Type B pancreatic cell (in vitro differentiated cells): ENCODE measurements at regions not wholly inside any gene's neighbourhood (a gene's known extent, or its start where the extent isn't known, plus 50 kb on each side); places are given as distances from the start of the nearest gene placed in this dataset.

ENCODE experiments used
- DNase-seq: peaks from one replicate; pipeline ENCODE4 v3.0.0; 2021; ENCODE audit warnings: mixed read lengths; ENCODE audit not compliant: unreplicated experiment; ENCODE audit errors: extremely low spot score
- H3K27ac Mint-ChIP-seq: 2 replicates; pipeline ENCODE4 v1.8.0; 2021; ENCODE audit warnings: mild to moderate bottlenecking, mixed read lengths
- H3K27me3 Mint-ChIP-seq: 2 replicates; pipeline ENCODE4 v1.8.0; 2021; ENCODE audit warnings: mixed read lengths
- H3K36me3 Mint-ChIP-seq: 2 replicates; pipeline ENCODE4 v1.8.0; 2021; ENCODE audit warnings: mixed read lengths
- H3K4me1 Mint-ChIP-seq: one replicate; pipeline ENCODE4 v1.8.0; 2021; ENCODE audit warnings: mixed read lengths; ENCODE audit not compliant: unreplicated experiment
- H3K4me3 Mint-ChIP-seq: 2 replicates; pipeline ENCODE4 v1.8.0; 2021; ENCODE audit warnings: mild to moderate bottlenecking, mixed read lengths
- H3K9me3 Mint-ChIP-seq: 2 replicates; pipeline ENCODE4 v1.8.0; 2021; ENCODE audit warnings: mixed read lengths
- CTCF ChIP-seq: fragments of 200-600 bp; sonication (generic); conservative IDR thresholded peaks from 2 replicates; pipeline ENCODE4 v1.5.0; 2021; ENCODE audit warnings: antibody characterized with exemption, mild to moderate bottlenecking

DNA sequence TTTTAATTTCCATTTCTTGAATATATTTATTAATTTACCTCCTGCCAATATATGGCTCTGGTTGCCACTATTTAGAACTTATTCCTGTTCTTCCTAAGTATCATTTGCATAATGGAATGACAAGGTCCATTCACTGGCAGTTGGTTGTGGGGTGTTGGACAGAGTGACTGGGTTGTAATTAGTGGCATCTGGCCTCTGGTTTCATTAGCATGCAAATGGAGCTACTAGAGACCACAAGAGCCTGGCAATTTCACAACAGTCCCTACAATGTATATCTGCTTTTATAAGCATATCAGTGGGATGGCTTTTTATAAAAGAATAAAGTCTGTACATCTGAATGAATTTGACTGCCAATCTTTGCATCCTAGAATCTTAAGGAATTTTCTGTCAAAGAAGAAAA lies 1030.9 kb upstream of the CDH8 start:
- Mint-ChIP-seq H3K9me3 (no peaks in the 10 kb centered on the region), H3K4me3 (no peak overlapping the region), H3K27me3 (no peaks in the 10 kb centered on the region), H3K4me1 (no peaks in the 10 kb centered on the region), H3K27ac (no peak overlapping the region), H3K36me3 (no peaks in the 10 kb centered on the region)
- no peak for DNase-seq
- no peak for TF ChIP-seq CTCF

DNA sequence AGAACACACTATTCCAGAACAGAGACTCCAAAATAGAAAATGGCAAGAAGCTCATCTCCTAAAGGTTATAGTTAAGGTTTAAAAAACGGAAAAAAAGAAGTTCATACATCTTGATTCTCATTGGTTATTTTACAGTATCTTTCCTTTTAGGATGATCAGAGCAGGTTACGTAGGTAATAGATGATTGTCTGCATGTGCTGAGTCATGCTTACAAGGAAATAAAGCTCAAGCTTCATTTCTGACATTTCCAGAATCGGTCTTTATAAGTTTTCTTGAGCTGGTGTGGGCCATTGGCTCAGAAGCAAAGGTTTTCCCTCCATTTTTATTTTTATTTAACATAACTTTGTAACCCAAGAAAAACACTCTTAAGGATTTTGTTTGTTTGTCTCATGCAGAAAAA lies 1030.3 kb upstream of the CDH8 start:
- Mint-ChIP-seq H3K27ac (no peak overlapping the region), H3K27me3 (no peaks in the 10 kb centered on the region), H3K9me3 (no peaks in the 10 kb centered on the region), H3K4me1 (no peaks in the 10 kb centered on the region), H3K36me3 (no peaks in the 10 kb centered on the region), H3K4me3 (no peak overlapping the region)
- TF ChIP-seq CTCF = no peak
- no peak for DNase-seq

DNA sequence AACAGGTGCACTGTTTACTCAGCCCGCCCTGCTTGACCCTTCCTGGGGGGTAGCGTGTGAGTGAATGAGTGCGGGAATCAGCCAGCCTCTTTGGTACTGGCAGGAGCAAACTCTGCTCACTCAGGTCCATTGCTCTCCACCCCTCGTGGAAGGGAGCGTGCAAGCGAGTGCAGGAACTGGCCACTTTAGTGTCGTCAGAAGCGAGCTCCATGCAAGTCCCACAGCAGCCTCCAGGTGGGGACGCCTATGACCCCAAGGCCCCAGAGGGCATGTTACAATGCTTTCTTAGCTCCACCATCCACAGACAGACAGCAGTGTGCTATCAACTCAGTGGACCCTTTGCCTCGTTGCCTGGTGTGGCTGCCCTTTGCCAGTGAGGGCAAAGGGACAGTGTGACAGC lies 1025.1 kb upstream of the CDH8 start:
- H3K36me3 Mint-ChIP-seq = no peaks in the 10 kb centered on the region
- H3K27ac Mint-ChIP-seq = no peak overlapping the region
- DNase-seq = no peak
- no peaks in the 10 kb centered on the region for H3K4me1 Mint-ChIP-seq
- no peaks in the 10 kb centered on the region for H3K27me3 Mint-ChIP-seq
- H3K9me3 Mint-ChIP-seq = no peaks in the 10 kb centered on the region
- TF ChIP-seq CTCF = no peak
- no peak overlapping the region for H3K4me3 Mint-ChIP-seq

DNA sequence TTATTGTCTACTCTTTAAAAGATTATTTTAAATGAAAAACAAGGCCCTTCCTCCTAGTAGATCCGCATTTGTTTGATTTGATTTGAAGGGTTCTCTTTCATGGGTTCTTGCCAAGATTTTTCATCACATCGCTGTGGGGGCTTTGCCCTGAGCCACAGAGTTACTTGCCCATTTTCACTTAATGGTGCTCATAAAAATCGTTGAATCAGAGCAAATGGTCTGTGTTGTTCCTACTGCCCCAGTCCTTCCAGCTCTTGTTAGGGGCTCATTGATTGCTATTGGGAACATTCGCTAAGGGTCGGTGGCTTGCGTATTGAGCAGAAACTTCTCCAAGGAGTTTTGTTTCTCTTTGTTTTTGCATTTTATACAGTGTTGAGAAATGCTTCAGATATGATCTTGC lies 1023.4 kb upstream of the CDH8 start:
- H3K4me1 Mint-ChIP-seq = no peaks in the 10 kb centered on the region
- no peaks in the 10 kb centered on the region for H3K36me3 Mint-ChIP-seq
- H3K27me3 Mint-ChIP-seq = no peaks in the 10 kb centered on the region
- no peak for TF ChIP-seq CTCF
- H3K27ac Mint-ChIP-seq = no peak overlapping the region
- H3K4me3 Mint-ChIP-seq = no peak overlapping the region
- H3K9me3 Mint-ChIP-seq = no peaks in the 10 kb centered on the region
- no peak for DNase-seq

GRCh38 chr16:63057341-63057740 lies 1021.1 kb upstream of the CDH8 start:
- Mint-ChIP-seq H3K36me3 (no peaks in the 10 kb centered on the region), H3K4me3 (no peak overlapping the region), H3K27me3 (no peaks in the 10 kb centered on the region), H3K9me3 (no peaks in the 10 kb centered on the region), H3K27ac (no peak overlapping the region), H3K4me1 (no peaks in the 10 kb centered on the region)
- no peak for DNase-seq
- no peak for TF ChIP-seq CTCF

DNA sequence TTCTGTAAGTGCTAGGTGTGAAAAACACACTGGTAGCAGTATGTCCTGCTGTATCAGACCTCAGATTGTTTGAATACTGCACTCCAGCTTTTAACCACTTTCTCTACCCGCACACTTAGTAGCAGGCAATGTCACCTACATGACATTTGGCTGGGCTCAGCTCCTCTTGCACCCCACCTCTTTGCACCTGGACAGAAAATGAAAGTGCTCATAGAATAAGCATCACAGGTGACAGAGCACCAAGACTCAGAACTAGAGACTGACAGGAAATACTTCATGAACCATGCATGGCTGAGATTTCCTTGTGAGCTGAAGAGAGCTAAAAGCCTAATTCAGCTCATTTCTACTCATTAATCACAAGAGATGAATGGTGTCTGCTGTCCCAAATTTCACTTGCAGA lies 1014.2 kb upstream of the CDH8 start:
- H3K27ac Mint-ChIP-seq = no peak overlapping the region

More for the DNA sequence above, 1014.2 kb upstream of the CDH8 start:
- Mint-ChIP-seq H3K36me3 (no peaks in the 10 kb centered on the region), H3K4me1 (no peaks in the 10 kb centered on the region), H3K9me3 (no peaks in the 10 kb centered on the region), H3K27me3 (no peaks in the 10 kb centered on the region), H3K4me3 (no peak overlapping the region)
- DNase-seq = no peak
- TF ChIP-seq CTCF = no peak
